GM18870 (cell line): ENCODE measurements at regions not wholly inside any gene's neighbourhood (a gene's known extent, or its start where the extent isn't known, plus 50 kb on each side); places are given as distances from the start of the nearest gene placed in this dataset.
"Not testable (repeated sequence)": the region's sequence is repeated elsewhere in the genome, so short reads cannot be mapped to it uniquely, and the experiment has no call there.

Source experiments
- ATAC-seq: cut with Tn5 transposase; IDR thresholded peaks from one replicate; pipeline ENCODE4 v1.9.1; 2021; ENCODE audit warnings: moderate library complexity; ENCODE audit not compliant: unreplicated experiment

GRCh38 chr5:53733853-53734252, 173.4 kb downstream of the NDUFS4 start:
- no peak for ATAC-seq

GRCh38 chr5:53738105-53738504, 177.7 kb downstream of the NDUFS4 start:
- no peak for ATAC-seq

- ATAC-seq: no peak
Measured at GRCh38 chr5:53739111-53739510, 178.7 kb downstream of the NDUFS4 start.

GRCh38 chr5:53749621-53750020, 189.2 kb downstream of the NDUFS4 start:
- ATAC-seq: no peak

- not testable (repeated sequence) for ATAC-seq
Measured at GRCh38 chr5:53752282-53752681, 191.8 kb downstream of the NDUFS4 start.

GRCh38 chr5:53766673-53767072, 206.2 kb downstream of the NDUFS4 start:
- no peak for ATAC-seq

GRCh38 chr5:53777864-53778618, 217.6 kb downstream of the NDUFS4 start:
- peak; percentile 71 for ATAC-seq

- ATAC-seq: peak; percentile 71
Measured at GRCh38 chr5:53779541-53779981, 219.1 kb downstream of the NDUFS4 start.

- no peak for ATAC-seq
Measured at GRCh38 chr5:53782620-53783019, 222.2 kb downstream of the NDUFS4 start.

- ATAC-seq: no peak
Measured at GRCh38 chr5:53783624-53784228, 223.3 kb downstream of the NDUFS4 start.

GRCh38 chr5:53784596-53784995, 224.2 kb downstream of the NDUFS4 start:
- no peak for ATAC-seq

GRCh38 chr5:53785924-53786323, 225.5 kb downstream of the NDUFS4 start:
- no peak for ATAC-seq

GRCh38 chr5:53790026-53790425, 229.6 kb downstream of the NDUFS4 start:
- ATAC-seq: no peak

GRCh38 chr5:53792338-53792737, 231.9 kb downstream of the NDUFS4 start:
- ATAC-seq: no peak

- ATAC-seq: not testable (repeated sequence)
Measured at GRCh38 chr5:53799644-53800043, 239.2 kb downstream of the NDUFS4 start.

- not testable (repeated sequence) for ATAC-seq
Measured at GRCh38 chr5:53808392-53808791, 248.0 kb downstream of the NDUFS4 start.

GRCh38 chr5:53814819-53815218, 254.4 kb downstream of the NDUFS4 start:
- ATAC-seq: peak; percentile 63

- ATAC-seq: no peak
Measured at GRCh38 chr5:53815471-53815870, 255.0 kb downstream of the NDUFS4 start.

GRCh38 chr5:53817183-53817582, 256.7 kb downstream of the NDUFS4 start:
- no peak for ATAC-seq

GRCh38 chr5:53819482-53819881, 259.0 kb downstream of the NDUFS4 start:
- no peak for ATAC-seq

GRCh38 chr5:53820119-53820801, 259.8 kb downstream of the NDUFS4 start:
- ATAC-seq: peak; percentile 57

- ATAC-seq: peak; percentile 97
Measured at GRCh38 chr5:53820802-53821171, 260.3 kb downstream of the NDUFS4 start.
